GM10266 (cell line): ENCODE measurements at regions not wholly inside any gene's neighbourhood (a gene's known extent, or its start where the extent isn't known, plus 50 kb on each side); places are given as distances from the start of the nearest gene placed in this dataset.
"Not testable (repeated sequence)": the region's sequence is repeated elsewhere in the genome, so short reads cannot be mapped to it uniquely, and the experiment has no call there.

Source experiments
- DNase-seq: peaks from one replicate; pipeline ENCODE4 v3.0.0; 2012; ENCODE audit errors: extremely low spot score
- TF ChIP-seq, protein P1 (sequence below): IDR thresholded peaks from 2 replicates; pipeline ENCODE4 v1.5.1; 2012; ENCODE audit warnings: mild to moderate bottlenecking, low read depth; ENCODE audit not compliant: control insufficient read depth, insufficient read depth; ENCODE audit errors: missing control alignments

DNA sequence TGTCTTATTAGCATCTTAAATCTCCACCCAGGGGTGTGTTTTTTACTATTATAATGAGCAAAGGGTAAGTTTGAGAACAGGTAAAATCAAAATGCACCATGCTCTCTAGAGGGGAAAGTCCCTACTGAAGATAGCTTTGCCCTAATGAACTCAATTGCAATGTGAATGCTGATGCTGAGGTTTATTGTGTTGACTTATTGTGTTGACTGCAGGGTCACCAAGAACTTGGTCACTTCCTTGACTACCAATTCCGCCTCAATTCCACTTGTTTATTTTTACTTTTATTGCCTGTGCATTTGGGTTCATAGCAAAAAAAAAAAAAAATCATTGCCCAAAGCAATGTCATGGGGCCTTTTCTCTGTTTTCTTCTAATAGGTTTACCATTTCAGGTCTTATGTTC, 67.7 kb upstream of the SRD5A3 start:
- TF ChIP-seq, protein P1, sequence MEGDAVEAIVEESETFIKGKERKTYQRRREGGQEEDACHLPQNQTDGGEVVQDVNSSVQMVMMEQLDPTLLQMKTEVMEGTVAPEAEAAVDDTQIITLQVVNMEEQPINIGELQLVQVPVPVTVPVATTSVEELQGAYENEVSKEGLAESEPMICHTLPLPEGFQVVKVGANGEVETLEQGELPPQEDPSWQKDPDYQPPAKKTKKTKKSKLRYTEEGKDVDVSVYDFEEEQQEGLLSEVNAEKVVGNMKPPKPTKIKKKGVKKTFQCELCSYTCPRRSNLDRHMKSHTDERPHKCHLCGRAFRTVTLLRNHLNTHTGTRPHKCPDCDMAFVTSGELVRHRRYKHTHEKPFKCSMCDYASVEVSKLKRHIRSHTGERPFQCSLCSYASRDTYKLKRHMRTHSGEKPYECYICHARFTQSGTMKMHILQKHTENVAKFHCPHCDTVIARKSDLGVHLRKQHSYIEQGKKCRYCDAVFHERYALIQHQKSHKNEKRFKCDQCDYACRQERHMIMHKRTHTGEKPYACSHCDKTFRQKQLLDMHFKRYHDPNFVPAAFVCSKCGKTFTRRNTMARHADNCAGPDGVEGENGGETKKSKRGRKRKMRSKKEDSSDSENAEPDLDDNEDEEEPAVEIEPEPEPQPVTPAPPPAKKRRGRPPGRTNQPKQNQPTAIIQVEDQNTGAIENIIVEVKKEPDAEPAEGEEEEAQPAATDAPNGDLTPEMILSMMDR, result no peak

GRCh38 chr4:55280474-55280873, 65.6 kb upstream of the SRD5A3 start:
- DNase-seq, result not testable (repeated sequence)

More for the DNA sequence above, 67.7 kb upstream of the SRD5A3 start:
- no peak for DNase-seq

- DNase-seq, result not testable (repeated sequence)
Measured at GRCh38 chr4:55281118-55281683, 64.8 kb upstream of the SRD5A3 start.

GRCh38 chr4:55284331-55284730, 61.7 kb upstream of the SRD5A3 start:
- TF ChIP-seq, protein P1, result no peak
- DNase-seq, result no peak

DNA sequence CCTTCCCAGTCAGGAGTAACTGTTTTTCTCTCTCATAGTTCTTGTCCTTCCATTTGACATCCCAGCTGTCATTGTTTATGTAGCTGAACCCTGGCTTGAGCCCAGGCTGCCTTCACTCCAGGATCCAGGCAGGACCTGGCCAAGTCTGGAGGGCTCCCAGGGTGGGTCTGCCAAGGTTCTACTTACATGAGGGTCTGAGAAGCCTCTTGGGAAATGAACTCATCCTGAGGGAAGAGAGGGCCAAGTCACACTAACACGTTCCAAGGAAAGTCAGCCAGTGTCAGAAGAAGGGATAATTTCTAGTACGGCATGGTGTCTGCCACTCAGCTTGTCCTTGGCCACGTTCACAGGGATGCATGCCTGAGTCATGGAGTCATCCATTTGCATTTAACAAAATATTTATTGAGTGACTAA, 54.8 kb upstream of the SRD5A3 start:
- TF ChIP-seq, protein P1, result no peak

GRCh38 chr4:55296096-55296495, 49.9 kb upstream of the SRD5A3 start:
- DNase-seq, result no peak
- TF ChIP-seq, protein P1, result no peak

More for the DNA sequence above, 54.8 kb upstream of the SRD5A3 start:
- no peak for DNase-seq
